ENCODE measurements at regions not wholly inside any gene's neighbourhood (a gene's known extent, or its start where the extent isn't known, plus 50 kb on each side); places are given as distances from the start of the nearest gene placed in this dataset.

- ATAC-seq (ENCODE audit: low FRiP score) (no peak), DNase-seq (ENCODE audit: low spot score) (no peak)
- no peak for TF ChIP-seq CTCF (IDR thresholded peaks at IDR 0.05)
These were observed 294.4 kb upstream of the CDH4 start for GRCh38 chr20:60957621-60958020.

GRCh38 chr20:60959971-60960370 is 292.1 kb upstream of the CDH4 start:
- no peak for ATAC-seq (ENCODE audit: low FRiP score)
- no peak for TF ChIP-seq CTCF (IDR thresholded peaks at IDR 0.05)
- DNase-seq (ENCODE audit: low spot score), result no peak

GRCh38 chr20:60960500-60960899 is 291.6 kb upstream of the CDH4 start:
- TF ChIP-seq CTCF (IDR thresholded peaks at IDR 0.05), result no peak
- ATAC-seq (ENCODE audit: low FRiP score) (no peak), DNase-seq (ENCODE audit: low spot score) (no peak)

- no peak for DNase-seq (ENCODE audit: low spot score)
- ATAC-seq (ENCODE audit: low FRiP score), result no peak
- no peak for TF ChIP-seq CTCF (IDR thresholded peaks at IDR 0.05)
These were observed 290.5 kb upstream of the CDH4 start for GRCh38 chr20:60961551-60961950.

GRCh38 chr20:60962367-60963045 is 289.6 kb upstream of the CDH4 start:
- DNase-seq (ENCODE audit: low spot score), result no peak
- TF ChIP-seq CTCF (IDR thresholded peaks at IDR 0.05), result no peak
- no peak for ATAC-seq (ENCODE audit: low FRiP score)

- ATAC-seq (ENCODE audit: low FRiP score) (no peak), DNase-seq (ENCODE audit: low spot score) (no peak)
- no peak for TF ChIP-seq CTCF (IDR thresholded peaks at IDR 0.05)
These were observed 288.9 kb upstream of the CDH4 start for GRCh38 chr20:60963146-60963545.

GRCh38 chr20:60964911-60965310 is 287.1 kb upstream of the CDH4 start:
- no peak for TF ChIP-seq CTCF (IDR thresholded peaks at IDR 0.05)
- no peak for ATAC-seq (ENCODE audit: low FRiP score)
- no peak for DNase-seq (ENCODE audit: low spot score)
